Tibial nerve (tissue), 4 donors: ENCODE measurements at regions not wholly inside any gene's neighbourhood (a gene's known extent, or its start where the extent isn't known, plus 50 kb on each side); places are given as distances from the start of the nearest gene placed in this dataset.

ENCODE experiments used
- EP300 ChIP-seq, 2 donors: sonication (generic); formaldehyde crosslinking; IDR thresholded peaks; one replicate each; pipeline ENCODE4 v1.6.1; 2017; ENCODE audit warnings: antibody characterized with exemption in 2 of 2, mild to moderate bottlenecking in 1 of 2
- POLR2A ChIP-seq, 2 donors: fragments of 450-650 bp; IDR thresholded peaks; one replicate each; pipeline ENCODE4 v1.6.1; 2017; ENCODE audit warnings: antibody characterized with exemption in 2 of 2, mild to moderate bottlenecking in 2 of 2, moderate library complexity in 2 of 2
- TF ChIP-seq, protein P1 (sequence below), 5 experiments: fragments of 200-600 bp in 3 of 5; fragments of 450-650 bp in 2 of 5; sonication (generic) in 3 of 5; IDR thresholded peaks; one replicate each; pipeline ENCODE4 v1.5.1; 2016 to 2019; ENCODE audit warnings: antibody characterized with exemption in 5 of 5, mild to moderate bottlenecking in 3 of 5, moderate library complexity in 2 of 5

GRCh38 chr13:90839061-90839460 is 508.4 kb upstream of the MIR17HG start:
- TF ChIP-seq, protein P1, sequence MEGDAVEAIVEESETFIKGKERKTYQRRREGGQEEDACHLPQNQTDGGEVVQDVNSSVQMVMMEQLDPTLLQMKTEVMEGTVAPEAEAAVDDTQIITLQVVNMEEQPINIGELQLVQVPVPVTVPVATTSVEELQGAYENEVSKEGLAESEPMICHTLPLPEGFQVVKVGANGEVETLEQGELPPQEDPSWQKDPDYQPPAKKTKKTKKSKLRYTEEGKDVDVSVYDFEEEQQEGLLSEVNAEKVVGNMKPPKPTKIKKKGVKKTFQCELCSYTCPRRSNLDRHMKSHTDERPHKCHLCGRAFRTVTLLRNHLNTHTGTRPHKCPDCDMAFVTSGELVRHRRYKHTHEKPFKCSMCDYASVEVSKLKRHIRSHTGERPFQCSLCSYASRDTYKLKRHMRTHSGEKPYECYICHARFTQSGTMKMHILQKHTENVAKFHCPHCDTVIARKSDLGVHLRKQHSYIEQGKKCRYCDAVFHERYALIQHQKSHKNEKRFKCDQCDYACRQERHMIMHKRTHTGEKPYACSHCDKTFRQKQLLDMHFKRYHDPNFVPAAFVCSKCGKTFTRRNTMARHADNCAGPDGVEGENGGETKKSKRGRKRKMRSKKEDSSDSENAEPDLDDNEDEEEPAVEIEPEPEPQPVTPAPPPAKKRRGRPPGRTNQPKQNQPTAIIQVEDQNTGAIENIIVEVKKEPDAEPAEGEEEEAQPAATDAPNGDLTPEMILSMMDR (IDR thresholded peaks at IDR 0.05) = no peak
- TF ChIP-seq POLR2A (IDR thresholded peaks at IDR 0.05) (no peak), EP300 (IDR thresholded peaks at IDR 0.05) (no peak)
